ENCODE measurements at regions not wholly inside any gene's neighbourhood (a gene's known extent, or its start where the extent isn't known, plus 50 kb on each side); places are given as distances from the start of the nearest gene placed in this dataset.

GRCh38 chr4:42347076-42347475 lies 50.2 kb upstream of the SHISA3 start:
- TF ChIP-seq CTCF (IDR thresholded peaks at IDR 0.05): no peak
- no peak for TF ChIP-seq POLR2A (IDR thresholded peaks at IDR 0.05)

Data from tibial nerve (tissue), 3 donors.